Vagina (tissue), 2 donors: ENCODE measurements at regions not wholly inside any gene's neighbourhood (a gene's known extent, or its start where the extent isn't known, plus 50 kb on each side); places are given as distances from the start of the nearest gene placed in this dataset.

Experiments
- DNase-seq, 2 donors: peaks; one replicate each; pipeline ENCODE4 v3.0.0-alpha.2; 2017; ENCODE audit errors: extremely low spot score in 2 of 2
- H3K27ac ChIP-seq: fragments of 200-600 bp; sonication (generic); one replicate; pipeline ENCODE4 v1.5.1; 2019
- H3K27me3 ChIP-seq: fragments of 200-600 bp; sonication (generic); one replicate; pipeline ENCODE4 v1.5.1; 2019
- H3K36me3 ChIP-seq, 2 donors: fragments of 200-600 bp; sonication (generic); one replicate each; pipeline ENCODE4 v1.5.1; 2017 to 2019
- H3K4me1 ChIP-seq: fragments of 200-600 bp; sonication (generic); one replicate; pipeline ENCODE4 v1.5.1; 2019
- H3K4me3 ChIP-seq, 2 donors: fragments of 200-600 bp; sonication (generic); 1 replicate in 1 of 2; 2 replicates in 1 of 2; pipeline ENCODE4 v1.5.1; 2016 to 2019
- H3K9me3 ChIP-seq: fragments of 200-600 bp; sonication (generic); one replicate; pipeline ENCODE4 v1.5.1; 2019
- POLR2A ChIP-seq, 2 donors: fragments of 450-650 bp; IDR thresholded peaks; one replicate each; pipeline ENCODE4 v1.6.1; 2017; ENCODE audit warnings: antibody characterized with exemption in 2 of 2, mild to moderate bottlenecking in 2 of 2, moderate library complexity in 2 of 2
- POLR2AphosphoS5 ChIP-seq, 2 donors: sonication (generic); formaldehyde crosslinking; IDR thresholded peaks; one replicate each; pipeline ENCODE4 v1.9.0; 2017; ENCODE audit warnings: antibody characterized with exemption in 2 of 2, mild to moderate bottlenecking in 2 of 2, low read depth in 1 of 2; ENCODE audit not compliant: insufficient read depth in 1 of 2
- intact Hi-C: fragments of 100-400 bp; cut with DNase I; formaldehyde crosslinking; loops from one replicate; pipeline ENCODE4 v1.15.1; 2023
- TF ChIP-seq, protein P1 (sequence below), 3 experiments: fragments of 450-650 bp in 2 of 3; fragments of 200-600 bp in 1 of 3; sonication (generic) in 1 of 3; IDR thresholded peaks; one replicate each; pipeline ENCODE4 v1.5.1; 2017 to 2019; ENCODE audit warnings: antibody characterized with exemption in 3 of 3, mild to moderate bottlenecking in 2 of 3, moderate library complexity in 2 of 3

DNA sequence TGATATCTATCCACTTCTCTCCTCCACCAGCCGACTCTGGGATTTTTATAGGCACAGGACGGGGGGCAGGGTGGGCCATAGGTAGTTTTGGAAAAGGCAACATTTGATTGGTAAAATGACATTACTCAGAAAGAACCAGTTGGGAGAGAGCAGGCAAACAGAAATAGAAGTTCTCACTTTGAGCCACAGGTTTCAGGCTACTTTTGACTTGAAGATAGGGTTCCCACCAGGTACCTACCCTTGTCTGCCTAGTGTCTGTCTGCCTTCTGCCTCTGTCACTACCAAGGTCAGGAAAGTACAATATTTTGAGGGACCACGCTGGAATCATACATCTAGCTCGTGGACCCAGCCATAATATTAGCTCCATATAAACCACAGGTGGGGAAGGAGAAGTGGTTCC lies 412.9 kb upstream of the GRM7 start:
- H3K4me3 ChIP-seq = no peak overlapping the region
- intact Hi-C loops = no loop called here
- H3K4me1 ChIP-seq = no peaks in the 10 kb centered on the region
- H3K9me3 ChIP-seq = no peaks in the 10 kb centered on the region
- no peak overlapping the region for H3K27ac ChIP-seq
- H3K36me3 ChIP-seq = no peaks in the 10 kb centered on the region
- TF ChIP-seq POLR2AphosphoS5 (IDR thresholded peaks at IDR 0.05; ENCODE audit: insufficient read depth in 1 of 2, low read depth in 1 of 2) = no peak
- TF ChIP-seq, protein P1, sequence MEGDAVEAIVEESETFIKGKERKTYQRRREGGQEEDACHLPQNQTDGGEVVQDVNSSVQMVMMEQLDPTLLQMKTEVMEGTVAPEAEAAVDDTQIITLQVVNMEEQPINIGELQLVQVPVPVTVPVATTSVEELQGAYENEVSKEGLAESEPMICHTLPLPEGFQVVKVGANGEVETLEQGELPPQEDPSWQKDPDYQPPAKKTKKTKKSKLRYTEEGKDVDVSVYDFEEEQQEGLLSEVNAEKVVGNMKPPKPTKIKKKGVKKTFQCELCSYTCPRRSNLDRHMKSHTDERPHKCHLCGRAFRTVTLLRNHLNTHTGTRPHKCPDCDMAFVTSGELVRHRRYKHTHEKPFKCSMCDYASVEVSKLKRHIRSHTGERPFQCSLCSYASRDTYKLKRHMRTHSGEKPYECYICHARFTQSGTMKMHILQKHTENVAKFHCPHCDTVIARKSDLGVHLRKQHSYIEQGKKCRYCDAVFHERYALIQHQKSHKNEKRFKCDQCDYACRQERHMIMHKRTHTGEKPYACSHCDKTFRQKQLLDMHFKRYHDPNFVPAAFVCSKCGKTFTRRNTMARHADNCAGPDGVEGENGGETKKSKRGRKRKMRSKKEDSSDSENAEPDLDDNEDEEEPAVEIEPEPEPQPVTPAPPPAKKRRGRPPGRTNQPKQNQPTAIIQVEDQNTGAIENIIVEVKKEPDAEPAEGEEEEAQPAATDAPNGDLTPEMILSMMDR (IDR thresholded peaks at IDR 0.05) = no peak
- TF ChIP-seq POLR2A (IDR thresholded peaks at IDR 0.05) = no peak
- no peaks in the 10 kb centered on the region for H3K27me3 ChIP-seq
- DNase-seq = no peak

DNA sequence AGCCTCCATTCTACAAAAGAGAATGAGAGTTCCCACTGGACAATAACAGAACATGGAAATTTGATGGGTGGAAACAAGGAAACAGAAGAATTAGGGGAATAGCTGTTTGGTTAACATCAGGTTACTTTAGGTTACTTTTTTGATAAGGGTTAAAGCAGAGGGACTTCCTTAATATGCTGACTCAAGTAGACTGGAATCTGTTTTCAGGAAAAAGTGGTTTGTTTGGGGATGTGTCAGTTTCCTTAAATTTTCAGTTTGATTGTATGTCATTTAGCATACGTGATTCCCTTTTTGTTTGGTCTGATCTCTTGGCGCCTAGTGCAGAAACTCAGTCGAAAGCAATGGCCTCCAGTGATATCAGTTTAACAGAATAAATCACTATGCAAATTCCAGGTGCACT lies 411.8 kb upstream of the GRM7 start:
- no peaks in the 10 kb centered on the region for H3K27me3 ChIP-seq
- no peak overlapping the region for H3K27ac ChIP-seq
- H3K9me3 ChIP-seq = no peaks in the 10 kb centered on the region
- no peaks in the 10 kb centered on the region for H3K36me3 ChIP-seq
- TF ChIP-seq POLR2AphosphoS5 (IDR thresholded peaks at IDR 0.05; ENCODE audit: insufficient read depth in 1 of 2, low read depth in 1 of 2) (no peak), POLR2A (IDR thresholded peaks at IDR 0.05) (no peak)
- TF ChIP-seq, protein P1 (IDR thresholded peaks at IDR 0.05) = no peak
- no peak for DNase-seq
- no peak overlapping the region for H3K4me3 ChIP-seq
- H3K4me1 ChIP-seq = no peaks in the 10 kb centered on the region
- intact Hi-C loops = no loop called here

DNA sequence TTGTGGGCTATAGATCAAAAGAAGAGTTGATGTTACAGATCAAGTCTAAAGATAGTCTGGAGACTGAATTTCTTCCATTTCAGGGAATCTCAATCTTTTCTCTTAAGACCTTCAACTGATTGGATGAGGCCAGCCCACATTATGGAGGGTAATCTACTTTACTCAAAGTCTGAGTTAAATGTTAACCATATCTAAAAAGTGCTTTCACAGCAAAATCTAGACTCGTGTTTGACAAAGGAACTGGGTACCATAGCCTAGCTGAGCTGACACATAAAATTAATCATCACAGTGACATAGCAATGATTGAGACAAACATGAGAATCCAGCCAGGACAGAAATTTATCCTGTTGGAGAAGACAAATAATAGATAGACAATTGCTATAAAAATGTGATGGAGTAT lies 407.9 kb upstream of the GRM7 start:
- no peak overlapping the region for H3K27ac ChIP-seq
- no peak overlapping the region for H3K4me3 ChIP-seq
- no peak for DNase-seq
- intact Hi-C loops = no loop called here
- TF ChIP-seq, protein P1 (IDR thresholded peaks at IDR 0.05) = no peak
- no peak for TF ChIP-seq POLR2AphosphoS5 (IDR thresholded peaks at IDR 0.05; ENCODE audit: insufficient read depth in 1 of 2, low read depth in 1 of 2)
- TF ChIP-seq POLR2A (IDR thresholded peaks at IDR 0.05) = no peak
- H3K27me3 ChIP-seq = no peaks in the 10 kb centered on the region
- H3K36me3 ChIP-seq = no peaks in the 10 kb centered on the region
- no peaks in the 10 kb centered on the region for H3K4me1 ChIP-seq
- no peaks in the 10 kb centered on the region for H3K9me3 ChIP-seq

DNA sequence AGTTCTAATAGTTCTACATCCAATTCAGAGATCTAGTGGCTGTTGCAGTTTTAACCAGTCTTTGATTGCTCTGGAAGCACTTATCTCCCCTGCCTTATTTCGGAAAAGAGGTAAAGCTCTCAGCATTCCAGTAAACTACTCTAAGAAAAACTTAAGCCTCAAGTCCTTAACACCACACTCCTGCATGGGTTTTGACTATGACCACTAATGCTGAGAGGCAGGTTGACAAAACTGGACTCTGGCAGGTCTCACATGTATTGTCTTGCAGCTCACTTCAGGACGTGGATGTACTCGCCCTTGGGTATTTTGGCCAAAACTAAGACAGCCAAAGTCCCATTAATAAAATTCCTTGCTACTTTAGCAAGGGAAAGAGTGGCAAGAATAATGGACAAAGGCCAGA lies 405.9 kb upstream of the GRM7 start:
- Histone ChIP-seq H3K4me3 (no peak overlapping the region), H3K27ac (no peak overlapping the region), H3K27me3 (no peaks in the 10 kb centered on the region), H3K4me1 (no peaks in the 10 kb centered on the region), H3K9me3 (no peaks in the 10 kb centered on the region), H3K36me3 (no peaks in the 10 kb centered on the region)
- no peak for DNase-seq
- TF ChIP-seq POLR2AphosphoS5 (IDR thresholded peaks at IDR 0.05; ENCODE audit: insufficient read depth in 1 of 2, low read depth in 1 of 2) (no peak), POLR2A (IDR thresholded peaks at IDR 0.05) (no peak)
- TF ChIP-seq, protein P1 (IDR thresholded peaks at IDR 0.05) = no peak
- intact Hi-C loops = no loop called here

DNA sequence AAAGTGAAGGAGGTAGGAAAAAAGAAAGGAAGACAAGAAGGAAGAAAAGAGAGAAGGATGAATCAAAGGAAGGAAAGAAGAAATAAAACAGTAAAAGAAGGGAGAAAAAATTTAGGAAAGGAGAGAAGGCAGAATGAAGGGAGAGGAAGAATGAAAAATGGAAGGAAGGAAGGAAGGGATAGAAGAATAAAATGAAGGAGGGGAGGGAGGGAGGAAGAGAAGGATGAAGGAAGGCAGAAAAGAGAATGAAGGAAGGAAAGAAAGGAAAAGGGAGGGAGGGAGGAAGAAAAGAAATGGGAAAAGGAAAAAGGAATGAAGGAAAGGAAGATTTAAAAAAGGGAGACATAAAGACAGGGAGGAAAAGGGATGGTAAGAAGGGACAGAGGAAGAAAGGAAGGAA lies 393.7 kb upstream of the GRM7 start:
- TF ChIP-seq POLR2AphosphoS5 (IDR thresholded peaks at IDR 0.05; ENCODE audit: insufficient read depth in 1 of 2, low read depth in 1 of 2) (no peak), POLR2A (IDR thresholded peaks at IDR 0.05) (no peak)
- TF ChIP-seq, protein P1 (IDR thresholded peaks at IDR 0.05) = no peak
- no peaks in the 10 kb centered on the region for H3K4me1 ChIP-seq
- intact Hi-C loops = no loop called here
- DNase-seq = no peak
- no peak overlapping the region for H3K27ac ChIP-seq
- H3K36me3 ChIP-seq = no peaks in the 10 kb centered on the region
- no peak overlapping the region for H3K4me3 ChIP-seq
- H3K9me3 ChIP-seq = no peaks in the 10 kb centered on the region
- H3K27me3 ChIP-seq = no peaks in the 10 kb centered on the region
